Islet of Langerhans (tissue), 1 donor: ENCODE measurements at regions not wholly inside any gene's neighbourhood (a gene's known extent, or its start where the extent isn't known, plus 50 kb on each side); places are given as distances from the start of the nearest gene placed in this dataset.

ENCODE experiments used
- FAIRE-seq: peaks from one replicate; lab custom pipeline; 2011; peaks lifted over from hg19 to GRCh38; lab: Jason Lieb, UNC

GRCh38 chr5:105977163-105977562 lies 1693.6 kb downstream of the EFNA5 start:
- no peak for FAIRE-seq

GRCh38 chr5:105970919-105971318 lies 1699.8 kb downstream of the EFNA5 start:
- FAIRE-seq: no peak

GRCh38 chr5:105968981-105969380 lies 1701.8 kb downstream of the EFNA5 start:
- no peak for FAIRE-seq

GRCh38 chr5:105963696-105964255 lies 1707.0 kb downstream of the EFNA5 start:
- no peak for FAIRE-seq

- FAIRE-seq: no peak
These were observed 1709.2 kb downstream of the EFNA5 start for GRCh38 chr5:105961572-105961971.

- FAIRE-seq: no peak
These were observed 1714.1 kb downstream of the EFNA5 start for GRCh38 chr5:105956456-105957196.

- no peak for FAIRE-seq
These were observed 1716.4 kb downstream of the EFNA5 start for GRCh38 chr5:105954341-105954740.

GRCh38 chr5:105953616-105954015 lies 1717.1 kb downstream of the EFNA5 start:
- FAIRE-seq: no peak

GRCh38 chr5:105952875-105953274 lies 1717.9 kb downstream of the EFNA5 start:
- no peak for FAIRE-seq

- FAIRE-seq: no peak
These were observed 1723.3 kb downstream of the EFNA5 start for GRCh38 chr5:105947461-105947860.

- no peak for FAIRE-seq
These were observed 1725.3 kb downstream of the EFNA5 start for GRCh38 chr5:105945203-105945972.

- FAIRE-seq: no peak
These were observed 1730.6 kb downstream of the EFNA5 start for GRCh38 chr5:105940181-105940580.

- no peak for FAIRE-seq
These were observed 1736.6 kb downstream of the EFNA5 start for GRCh38 chr5:105934171-105934570.

GRCh38 chr5:105931881-105932421 lies 1738.8 kb downstream of the EFNA5 start:
- FAIRE-seq: no peak

GRCh38 chr5:105929858-105930257 lies 1740.9 kb downstream of the EFNA5 start:
- no peak for FAIRE-seq

- no peak for FAIRE-seq
These were observed 1746.4 kb downstream of the EFNA5 start for GRCh38 chr5:105924366-105924765.

GRCh38 chr5:105922574-105922973 lies 1748.2 kb downstream of the EFNA5 start:
- no peak for FAIRE-seq

- no peak for FAIRE-seq
These were observed 1748.7 kb downstream of the EFNA5 start for GRCh38 chr5:105922080-105922479.

- no peak for FAIRE-seq
These were observed 1753.5 kb downstream of the EFNA5 start for GRCh38 chr5:105917189-105917588.

- no peak for FAIRE-seq
These were observed 1763.7 kb downstream of the EFNA5 start for GRCh38 chr5:105907016-105907415.

GRCh38 chr5:105905392-105905791 lies 1765.3 kb downstream of the EFNA5 start:
- FAIRE-seq: no peak

GRCh38 chr5:105903069-105903468 lies 1767.7 kb downstream of the EFNA5 start:
- no peak for FAIRE-seq

- FAIRE-seq: no peak
These were observed 1771.0 kb downstream of the EFNA5 start for GRCh38 chr5:105899726-105900125.
